Stimulated activated CD4-positive, alpha-beta T cell treated with anti-CD3 and anti-CD28 coated beads, Interleukin-12 subunit alpha, Interleukin-12 subunit beta, amount 100 ng/mL, for 24 hours (primary cell): ENCODE measurements at regions not wholly inside any gene's neighbourhood (a gene's known extent, or its start where the extent isn't known, plus 50 kb on each side); places are given as distances from the start of the nearest gene placed in this dataset.

ENCODE experiments used
- DNase-seq, 2 experiments: peaks; one replicate each; pipeline ENCODE4 v3.0.0-alpha.2; 2020; ENCODE audit warnings: low read depth in 2 of 2

DNA sequence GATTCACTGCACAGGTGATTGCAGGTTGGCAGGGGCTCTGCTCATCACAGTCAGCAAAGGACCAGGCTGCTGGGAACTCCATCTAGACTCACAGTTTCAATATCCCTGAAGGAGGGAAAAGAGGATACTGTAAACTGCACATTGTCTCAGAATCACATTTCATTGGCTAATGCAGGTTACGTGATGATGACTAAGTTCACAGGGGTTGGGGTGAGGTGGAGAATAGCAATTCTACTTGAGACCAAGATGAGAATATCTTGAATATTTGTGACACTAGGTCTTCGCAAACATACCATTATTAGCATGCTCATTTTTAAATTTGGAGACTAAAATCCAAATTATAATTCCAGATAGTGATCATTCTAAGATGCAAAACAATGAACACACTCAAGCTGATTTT lies 208.5 kb upstream of the CITED2 start:
- no peak for DNase-seq

- DNase-seq = no peak
These were observed 207.0 kb upstream of the CITED2 start for GRCh38 chr6:139581485-139581865.

- DNase-seq = no peak
These were observed 206.4 kb upstream of the CITED2 start for GRCh38 chr6:139580592-139581484.

GRCh38 chr6:139577763-139578604 lies 203.5 kb upstream of the CITED2 start:
- no peak for DNase-seq

GRCh38 chr6:139577124-139577762 lies 202.8 kb upstream of the CITED2 start:
- DNase-seq = no peak

- DNase-seq = no peak
These were observed 197.6 kb upstream of the CITED2 start for GRCh38 chr6:139572001-139572400.

GRCh38 chr6:139570166-139570565 lies 195.7 kb upstream of the CITED2 start:
- no peak for DNase-seq

DNA sequence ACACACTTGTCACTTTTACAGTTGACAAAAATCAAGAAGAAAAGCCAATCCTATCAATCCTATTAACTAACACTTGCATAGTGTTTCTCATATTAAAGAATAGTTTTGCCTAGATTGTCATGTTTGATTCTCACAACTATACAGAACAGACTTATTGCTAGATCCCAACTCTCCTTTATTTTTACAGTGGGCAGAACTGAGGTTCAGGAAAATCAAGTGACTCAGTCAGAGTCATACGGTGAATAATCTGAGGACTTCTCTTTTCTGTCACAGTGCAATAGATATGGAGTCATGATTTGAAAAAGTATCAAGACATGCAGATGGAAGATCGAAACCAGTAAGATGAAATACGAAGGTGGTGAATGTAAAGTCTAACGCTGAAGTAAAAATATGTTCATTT lies 195.1 kb upstream of the CITED2 start:
- DNase-seq = no peak

DNA sequence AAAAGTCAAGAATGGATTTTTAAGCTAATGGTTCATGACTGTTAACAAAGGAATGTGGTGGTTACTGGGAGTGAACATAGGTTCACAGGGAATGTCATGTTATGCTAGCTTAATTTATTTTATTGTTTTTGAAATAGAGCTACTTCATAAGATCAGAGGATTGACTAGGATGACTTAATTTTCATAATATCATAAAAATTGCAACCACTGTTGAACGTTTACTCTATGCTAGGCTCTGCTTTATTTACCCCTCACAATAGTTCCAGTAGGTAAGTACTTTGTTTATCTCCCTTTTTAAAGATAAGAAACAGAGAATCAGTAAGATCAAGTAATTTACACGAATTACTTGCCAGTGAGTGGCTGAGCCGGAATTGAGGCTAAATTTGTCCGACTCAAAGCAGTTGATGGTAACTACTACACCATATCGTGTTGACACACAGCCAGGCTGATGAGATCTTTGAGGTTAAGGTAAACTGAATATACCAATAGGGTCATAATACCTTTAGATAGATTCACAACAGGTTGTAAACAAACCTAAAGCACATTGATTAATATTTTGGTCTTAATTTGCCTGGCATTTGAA lies 194.6 kb upstream of the CITED2 start:
- no peak for DNase-seq

GRCh38 chr6:139568151-139568955 lies 193.9 kb upstream of the CITED2 start:
- no peak for DNase-seq

GRCh38 chr6:139567095-139567494 lies 192.6 kb upstream of the CITED2 start:
- DNase-seq = no peak

DNA sequence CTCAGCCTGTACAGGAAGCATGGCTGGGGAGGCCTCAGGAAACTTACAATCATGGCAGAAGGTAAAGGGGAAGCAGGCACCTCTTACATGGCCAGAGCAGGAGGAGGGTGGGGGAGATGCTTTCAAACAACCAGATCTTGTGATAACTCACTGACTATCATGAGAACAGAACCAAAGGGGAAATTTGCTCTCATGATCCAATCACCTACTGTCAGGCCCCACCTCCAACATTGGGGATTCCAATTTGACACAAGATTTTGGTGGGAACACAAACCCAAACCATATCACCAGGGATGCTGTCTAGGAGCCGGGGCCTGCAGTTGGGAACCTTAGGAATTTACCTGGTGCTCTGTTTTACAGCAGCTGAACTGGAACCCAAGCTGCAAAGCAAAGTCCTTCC lies 191.1 kb upstream of the CITED2 start:
- no peak for DNase-seq

- DNase-seq = no peak
These were observed 183.1 kb upstream of the CITED2 start for GRCh38 chr6:139557547-139557946.

DNA sequence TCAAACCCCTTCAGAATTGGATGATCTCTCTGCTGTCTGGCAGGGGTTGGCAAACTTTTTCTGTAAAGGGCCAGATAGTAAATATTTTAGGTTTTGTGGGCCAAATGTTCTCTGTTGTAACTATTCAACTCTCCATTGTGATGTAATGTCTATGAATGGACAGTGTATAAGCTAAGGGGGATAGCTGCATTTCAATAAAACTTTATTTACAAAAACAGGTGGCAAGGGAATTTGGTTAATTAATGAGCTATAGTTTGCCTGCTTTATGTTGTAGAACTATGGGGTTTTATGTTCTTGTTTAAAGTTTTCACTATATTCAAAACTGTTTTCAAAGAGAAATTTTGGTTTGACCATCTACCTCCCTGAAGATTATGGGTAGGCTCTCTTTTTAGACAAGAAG lies 182.1 kb upstream of the CITED2 start:
- DNase-seq = no peak

- no peak for DNase-seq
These were observed 179.5 kb upstream of the CITED2 start for GRCh38 chr6:139553916-139554315.

DNA sequence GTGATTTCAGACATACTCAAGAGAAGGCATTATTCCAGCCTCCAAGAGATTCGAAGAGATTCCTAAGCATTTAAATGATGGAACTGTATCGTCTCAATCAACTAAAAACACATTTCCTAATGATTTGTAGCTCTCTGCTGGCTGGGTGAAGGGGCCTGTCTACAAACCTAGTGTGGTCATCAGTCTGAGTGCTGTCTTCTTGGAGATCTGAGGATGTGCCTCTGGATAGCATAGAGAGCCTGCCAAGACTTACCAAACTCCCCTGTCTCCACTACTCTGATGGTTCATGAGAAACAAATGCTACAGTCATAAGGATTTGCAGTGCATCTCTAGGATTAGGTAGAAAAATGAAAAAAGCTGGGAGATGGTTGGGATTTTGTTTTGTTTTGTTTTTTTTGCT lies 176.9 kb upstream of the CITED2 start:
- DNase-seq = no peak

- no peak for DNase-seq
These were observed 175.9 kb upstream of the CITED2 start for GRCh38 chr6:139550361-139550760.

DNA sequence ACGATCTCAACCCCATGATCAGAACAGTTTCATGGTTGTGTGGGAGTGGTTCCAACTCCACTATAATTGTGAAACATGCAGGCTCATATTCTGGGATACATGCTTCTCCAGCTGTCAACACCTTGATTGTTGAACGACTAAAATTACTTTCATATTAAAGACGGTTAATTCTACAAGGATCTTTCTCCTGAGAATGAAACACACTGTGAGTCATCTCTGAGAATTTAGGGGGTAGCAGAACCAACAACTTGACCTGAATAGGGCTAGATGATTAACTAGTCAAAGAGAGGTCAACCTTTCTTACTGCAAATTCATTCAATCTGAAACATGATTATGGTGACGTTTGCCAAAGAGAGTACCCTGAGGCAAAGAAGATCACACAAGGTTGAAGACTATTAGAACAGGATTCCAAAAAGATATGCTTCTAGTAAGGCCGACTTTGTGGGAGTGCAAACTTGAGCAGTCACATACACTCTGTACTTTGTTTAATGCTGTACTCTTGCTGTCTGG lies 175.2 kb upstream of the CITED2 start:
- DNase-seq = no peak

DNA sequence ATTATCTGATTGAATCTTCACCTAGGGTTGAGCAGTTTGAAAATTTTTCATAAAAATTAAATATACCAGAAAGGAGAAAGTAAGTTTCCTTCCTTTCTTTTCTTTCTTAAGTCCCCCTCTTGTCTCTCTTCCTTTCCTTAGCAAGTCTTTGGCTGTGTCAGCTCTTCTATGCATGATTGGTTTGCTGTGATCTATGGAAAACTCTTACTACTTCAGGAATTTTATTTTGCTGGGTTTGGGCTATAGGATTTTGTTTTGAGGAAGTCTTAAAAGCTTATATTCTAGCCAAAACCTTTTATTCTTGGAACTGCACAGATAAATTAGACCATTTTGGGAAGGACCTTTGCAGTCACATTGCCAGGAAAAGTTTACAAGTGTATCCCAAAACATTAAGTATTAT lies 173.4 kb upstream of the CITED2 start:
- DNase-seq = no peak

- no peak for DNase-seq
These were observed 172.8 kb upstream of the CITED2 start for GRCh38 chr6:139547122-139547776.

DNA sequence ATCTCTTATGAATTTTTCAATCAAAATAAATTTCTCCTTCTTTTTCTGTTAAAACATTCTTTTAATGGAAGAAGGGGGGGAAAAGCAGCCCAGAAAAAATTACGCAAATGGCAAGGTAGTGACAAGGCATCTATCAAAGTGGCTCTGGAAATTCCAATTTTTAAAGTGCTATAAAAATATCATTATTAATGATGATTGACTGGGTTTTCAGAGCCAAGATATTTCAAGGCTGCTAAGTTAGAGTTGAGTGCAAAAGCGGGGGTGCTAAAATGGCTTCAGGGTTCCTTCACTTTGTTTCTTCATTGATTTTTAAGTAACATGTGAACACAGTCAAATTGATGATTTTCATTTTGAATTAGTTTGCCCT lies 171.6 kb upstream of the CITED2 start:
- DNase-seq = no peak
